GM12872 (cell line): ENCODE measurements at regions not wholly inside any gene's neighbourhood (a gene's known extent, or its start where the extent isn't known, plus 50 kb on each side); places are given as distances from the start of the nearest gene placed in this dataset.

Source experiments
- TF ChIP-seq, protein P1 (sequence below): IDR thresholded peaks from 3 replicates; pipeline ENCODE4 v1.5.1; 2011; ENCODE audit warnings: low read depth, mild to moderate bottlenecking, low read length, moderate library complexity; ENCODE audit not compliant: insufficient read depth

DNA sequence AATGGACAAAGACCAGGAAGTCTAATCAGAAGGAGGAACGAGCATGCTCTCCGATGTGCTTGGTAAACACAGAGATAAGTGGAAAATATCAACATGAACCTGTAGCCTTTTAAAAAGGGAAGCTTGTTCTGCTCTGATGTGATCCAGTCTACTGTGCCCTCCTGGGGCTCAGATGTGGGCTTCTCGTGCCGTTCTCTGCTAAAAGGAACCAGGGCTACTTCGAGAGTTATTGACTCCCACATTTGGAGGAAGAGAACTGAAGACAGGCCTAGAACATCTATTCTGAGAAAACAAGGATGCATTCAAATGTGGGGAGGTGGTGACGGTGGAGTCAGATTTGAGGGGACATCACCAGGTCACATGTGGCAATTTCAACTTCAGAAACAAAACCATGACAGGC lies 325.4 kb downstream of the GLRX3 start:
- TF ChIP-seq, protein P1, sequence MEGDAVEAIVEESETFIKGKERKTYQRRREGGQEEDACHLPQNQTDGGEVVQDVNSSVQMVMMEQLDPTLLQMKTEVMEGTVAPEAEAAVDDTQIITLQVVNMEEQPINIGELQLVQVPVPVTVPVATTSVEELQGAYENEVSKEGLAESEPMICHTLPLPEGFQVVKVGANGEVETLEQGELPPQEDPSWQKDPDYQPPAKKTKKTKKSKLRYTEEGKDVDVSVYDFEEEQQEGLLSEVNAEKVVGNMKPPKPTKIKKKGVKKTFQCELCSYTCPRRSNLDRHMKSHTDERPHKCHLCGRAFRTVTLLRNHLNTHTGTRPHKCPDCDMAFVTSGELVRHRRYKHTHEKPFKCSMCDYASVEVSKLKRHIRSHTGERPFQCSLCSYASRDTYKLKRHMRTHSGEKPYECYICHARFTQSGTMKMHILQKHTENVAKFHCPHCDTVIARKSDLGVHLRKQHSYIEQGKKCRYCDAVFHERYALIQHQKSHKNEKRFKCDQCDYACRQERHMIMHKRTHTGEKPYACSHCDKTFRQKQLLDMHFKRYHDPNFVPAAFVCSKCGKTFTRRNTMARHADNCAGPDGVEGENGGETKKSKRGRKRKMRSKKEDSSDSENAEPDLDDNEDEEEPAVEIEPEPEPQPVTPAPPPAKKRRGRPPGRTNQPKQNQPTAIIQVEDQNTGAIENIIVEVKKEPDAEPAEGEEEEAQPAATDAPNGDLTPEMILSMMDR, result no peak

DNA sequence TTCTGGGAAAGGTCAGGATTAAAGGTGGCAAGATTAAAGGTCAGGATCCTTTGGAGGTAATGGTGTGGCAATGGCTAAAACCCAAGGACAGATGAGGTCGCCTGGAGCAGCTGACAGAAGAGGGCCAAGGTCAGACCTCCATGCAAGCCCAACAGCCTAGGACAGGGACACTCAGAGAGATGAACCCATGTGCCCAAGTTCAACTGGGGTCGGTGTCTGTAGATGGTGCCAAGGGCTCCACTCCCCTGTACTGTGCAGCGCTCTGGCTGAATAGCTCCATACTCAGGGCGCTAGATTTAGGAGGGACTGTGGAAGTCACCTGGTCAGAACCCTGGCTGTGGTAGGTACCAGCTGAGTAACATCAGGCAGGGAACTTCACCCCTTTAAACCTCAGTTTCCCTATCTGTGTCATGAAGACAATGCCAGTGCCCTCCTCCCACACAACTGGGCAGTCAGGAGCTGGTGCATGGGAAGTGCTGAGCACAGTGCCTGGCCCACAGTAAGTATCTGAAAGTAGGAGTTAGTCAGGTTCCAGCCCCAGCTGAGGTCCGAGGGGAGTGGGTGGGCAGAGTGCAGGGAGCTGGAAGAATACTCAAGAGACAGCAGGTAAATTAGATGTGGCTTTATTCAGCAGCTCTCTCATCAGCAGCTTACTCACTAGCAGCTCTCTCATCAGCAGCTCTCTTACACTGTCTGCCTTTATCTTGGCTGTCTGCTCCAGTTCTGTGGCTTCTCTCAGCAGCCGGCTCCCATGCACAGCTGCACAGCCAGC lies 327.1 kb downstream of the GLRX3 start:
- TF ChIP-seq, protein P1, result no peak

DNA sequence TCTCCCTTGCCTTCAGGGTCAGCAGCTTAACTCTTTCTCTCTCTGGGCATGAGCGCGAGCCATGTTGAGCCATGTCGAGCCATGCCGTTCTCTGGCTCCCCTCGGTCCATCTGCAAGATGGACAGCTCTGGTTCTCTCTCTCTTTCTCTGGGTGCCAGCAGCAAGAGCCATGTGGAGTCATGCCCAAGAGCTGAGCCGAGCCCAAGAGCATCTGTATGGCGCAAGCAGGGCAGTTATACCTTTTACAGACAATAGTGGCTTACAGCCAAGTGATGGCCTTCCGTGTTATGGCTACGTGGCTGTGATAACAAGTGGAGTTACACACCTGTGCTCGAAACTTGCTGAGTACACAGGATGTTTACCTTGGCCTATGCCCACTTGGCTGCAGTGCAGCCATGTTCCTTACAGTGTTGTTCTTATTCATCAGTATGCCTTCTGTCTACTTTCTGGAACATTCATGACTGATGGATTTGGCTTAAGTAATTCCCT lies 327.7 kb downstream of the GLRX3 start:
- TF ChIP-seq, protein P1, result no peak

DNA sequence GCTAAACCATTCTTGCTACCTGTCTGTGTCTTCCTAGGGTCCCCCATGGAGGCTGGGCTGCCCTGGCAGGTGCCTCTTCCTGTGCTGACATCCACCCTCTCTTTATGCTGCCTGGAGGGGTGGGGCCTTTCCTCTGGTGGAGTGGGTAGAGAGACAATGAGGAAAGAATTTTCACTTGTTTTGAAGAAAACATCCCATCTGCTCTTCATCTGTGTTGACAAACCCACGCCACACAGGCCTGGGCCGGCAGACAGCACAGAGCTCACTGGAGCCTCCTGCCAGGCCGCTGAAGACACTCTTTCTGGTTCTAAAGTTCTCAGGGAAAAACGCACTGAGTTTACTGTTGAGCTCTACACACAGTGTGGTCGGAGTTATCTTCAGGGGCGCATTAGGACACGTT lies 328.2 kb downstream of the GLRX3 start:
- TF ChIP-seq, protein P1, result no peak

DNA sequence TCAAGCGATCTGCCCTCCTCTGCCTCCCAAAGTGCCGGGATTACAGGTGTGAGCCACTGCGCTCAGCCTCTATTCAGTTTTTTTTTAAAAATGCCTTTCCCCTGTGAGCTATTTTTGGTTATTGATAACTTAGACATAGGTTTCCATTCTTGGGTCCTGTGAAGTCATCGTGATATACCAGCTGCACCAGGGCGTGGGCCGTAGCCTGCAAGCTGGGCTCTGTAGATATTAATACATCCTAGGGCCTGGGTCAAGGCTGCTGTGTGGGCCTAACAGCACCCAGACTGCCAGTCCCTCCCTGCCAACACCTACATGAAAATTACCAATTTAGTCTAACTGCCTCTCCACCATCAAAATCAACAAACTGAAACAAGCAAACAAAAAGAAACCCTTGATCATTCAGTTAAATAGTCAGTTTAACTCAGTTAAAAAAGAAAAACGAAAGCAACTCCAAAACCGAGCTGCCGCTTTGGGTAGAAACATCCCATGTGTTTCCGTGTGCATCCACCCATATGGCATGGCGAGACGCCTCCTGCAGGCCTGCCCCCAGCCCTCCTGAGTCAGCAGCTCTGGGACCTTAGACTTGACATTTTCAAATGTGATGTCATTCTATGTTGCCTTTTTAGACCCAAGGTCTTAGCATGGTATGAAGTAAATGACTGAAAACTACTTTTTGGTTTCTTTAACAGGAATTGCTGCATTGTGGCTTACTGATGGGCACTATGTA lies 330.2 kb downstream of the GLRX3 start:
- TF ChIP-seq, protein P1, result no peak

DNA sequence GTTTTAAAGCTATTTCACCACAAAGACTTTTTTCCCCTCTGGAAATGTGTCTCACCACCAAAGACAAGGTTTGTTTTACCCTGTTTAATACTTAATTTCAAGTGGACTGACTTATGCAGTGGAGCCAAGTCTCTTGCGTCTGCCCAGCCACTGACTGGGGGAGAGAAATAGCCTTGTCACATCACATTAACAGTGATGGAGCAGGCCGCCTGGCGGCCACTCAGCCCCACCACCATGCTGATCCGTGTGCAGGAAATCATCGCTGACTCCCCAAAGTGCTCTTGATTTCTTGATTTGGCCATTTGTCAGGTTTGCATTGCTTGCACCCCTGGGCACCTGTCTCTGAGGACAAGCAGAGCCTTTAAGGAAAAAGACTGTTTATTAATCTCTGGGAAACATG lies 334.1 kb downstream of the GLRX3 start:
- TF ChIP-seq, protein P1, result no peak

DNA sequence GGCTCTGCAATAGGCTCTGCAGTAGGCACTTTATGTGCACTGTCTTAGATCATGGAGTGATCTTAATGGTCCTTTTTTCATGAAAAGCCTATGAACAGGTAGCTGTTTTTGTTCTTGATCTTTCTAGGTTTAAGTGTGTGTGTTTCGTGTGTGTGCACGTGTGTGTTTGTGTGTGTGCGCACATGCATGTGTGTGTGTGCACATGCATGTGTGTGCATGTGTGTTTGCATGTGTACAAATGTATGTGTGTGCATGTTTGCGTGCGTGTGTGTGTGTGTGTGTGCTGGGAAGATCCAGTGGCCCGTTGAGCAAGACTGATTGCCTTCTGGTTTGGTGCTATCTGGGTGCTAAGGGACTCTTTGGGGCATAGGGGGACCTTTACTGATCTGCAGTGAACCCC lies 334.8 kb downstream of the GLRX3 start:
- TF ChIP-seq, protein P1, result no peak
